ENCODE measurements at regions not wholly inside any gene's neighbourhood (a gene's known extent, or its start where the extent isn't known, plus 50 kb on each side); places are given as distances from the start of the nearest gene placed in this dataset.

DNA sequence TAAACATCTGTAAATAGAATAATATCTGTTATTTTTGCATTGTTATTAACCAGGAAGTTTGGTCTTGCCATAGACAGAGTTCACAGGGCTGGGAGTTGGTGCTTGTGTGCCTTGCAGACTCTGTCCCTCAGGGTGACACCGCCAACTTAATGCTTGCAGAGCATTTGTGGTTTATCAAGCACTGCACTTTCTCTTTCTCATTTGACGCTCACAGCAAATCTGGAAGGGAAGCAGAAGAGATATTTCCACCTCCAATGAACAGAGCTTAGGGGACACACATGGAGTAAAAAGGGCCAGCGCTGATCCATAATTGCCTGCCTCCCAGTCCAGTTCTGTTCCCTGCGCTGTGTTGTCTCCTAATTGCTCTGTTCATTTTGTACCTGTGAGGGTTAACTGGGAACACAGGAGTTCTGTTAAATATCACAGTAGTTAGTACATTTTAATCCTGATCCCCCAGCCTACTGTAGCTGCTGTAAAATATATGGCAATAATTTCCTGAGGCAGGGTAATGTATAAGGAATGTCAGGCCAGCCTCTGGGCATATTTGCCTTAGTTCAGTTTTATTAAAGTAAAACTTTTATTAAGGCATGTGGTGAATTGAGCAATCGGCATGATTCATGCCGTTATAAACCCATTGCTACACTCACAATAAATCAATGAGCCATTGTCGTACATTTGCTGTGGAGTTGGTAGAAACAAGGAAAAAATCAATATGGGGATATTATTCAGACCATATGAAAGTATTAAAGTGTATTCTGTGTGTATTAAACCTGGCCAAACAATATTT is 182.5 kb upstream of the OSR1 start:
- no peak for TF ChIP-seq EP300 (IDR thresholded peaks at IDR 0.05)
- TF ChIP-seq, protein P1, sequence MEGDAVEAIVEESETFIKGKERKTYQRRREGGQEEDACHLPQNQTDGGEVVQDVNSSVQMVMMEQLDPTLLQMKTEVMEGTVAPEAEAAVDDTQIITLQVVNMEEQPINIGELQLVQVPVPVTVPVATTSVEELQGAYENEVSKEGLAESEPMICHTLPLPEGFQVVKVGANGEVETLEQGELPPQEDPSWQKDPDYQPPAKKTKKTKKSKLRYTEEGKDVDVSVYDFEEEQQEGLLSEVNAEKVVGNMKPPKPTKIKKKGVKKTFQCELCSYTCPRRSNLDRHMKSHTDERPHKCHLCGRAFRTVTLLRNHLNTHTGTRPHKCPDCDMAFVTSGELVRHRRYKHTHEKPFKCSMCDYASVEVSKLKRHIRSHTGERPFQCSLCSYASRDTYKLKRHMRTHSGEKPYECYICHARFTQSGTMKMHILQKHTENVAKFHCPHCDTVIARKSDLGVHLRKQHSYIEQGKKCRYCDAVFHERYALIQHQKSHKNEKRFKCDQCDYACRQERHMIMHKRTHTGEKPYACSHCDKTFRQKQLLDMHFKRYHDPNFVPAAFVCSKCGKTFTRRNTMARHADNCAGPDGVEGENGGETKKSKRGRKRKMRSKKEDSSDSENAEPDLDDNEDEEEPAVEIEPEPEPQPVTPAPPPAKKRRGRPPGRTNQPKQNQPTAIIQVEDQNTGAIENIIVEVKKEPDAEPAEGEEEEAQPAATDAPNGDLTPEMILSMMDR (IDR thresholded peaks at IDR 0.05): no peak
- TF ChIP-seq POLR2AphosphoS5 (IDR thresholded peaks at IDR 0.05): peak; percentile 67
- no peak for TF ChIP-seq POLR2A (IDR thresholded peaks at IDR 0.05)
- 60 to 77% methylated on average over 5 of the region's 7 CpGs for WGBS, 2 donors (ENCODE audit: low coverage in 1 of 2)
- H3K4me3 ChIP-seq: no peak overlapping the region
- H3K36me3 ChIP-seq: no peaks in the 10 kb centered on the region
- peak; percentile 48 for ATAC-seq
- H3K4me1 ChIP-seq: peaks cover 0 to 17% (median 0%) of the 10 kb centered on the region in 3 donors
- H3K27ac ChIP-seq: no peak overlapping the region
- H3K27me3 ChIP-seq: no peaks in the 10 kb centered on the region
- H3K9me3 ChIP-seq: no peaks in the 10 kb centered on the region

DNA sequence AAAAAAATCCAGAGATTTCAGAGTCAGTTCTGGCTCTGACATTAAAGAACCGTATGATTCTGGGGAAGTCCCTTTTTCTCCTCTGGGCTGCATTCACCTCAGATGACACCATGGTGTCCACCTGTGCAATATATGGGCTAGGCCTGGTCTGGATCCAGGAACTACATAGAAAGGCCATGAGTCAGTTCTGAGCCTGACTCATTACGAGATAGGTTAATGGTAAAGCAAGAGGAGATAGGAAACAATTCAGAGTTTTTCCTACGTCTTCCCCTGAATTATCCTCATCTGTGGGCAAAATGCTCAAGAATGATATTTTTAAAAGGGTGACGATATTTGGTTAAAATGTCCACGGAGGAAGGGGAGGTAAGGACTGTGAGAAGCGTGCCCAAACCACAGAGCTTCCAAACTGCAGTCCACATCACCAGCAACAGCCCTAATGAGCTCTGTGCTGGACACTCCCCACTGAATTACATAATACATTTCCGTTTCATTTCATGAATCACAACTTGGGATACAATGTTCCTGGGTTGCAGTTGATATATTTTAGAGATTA is 180.1 kb upstream of the OSR1 start:
- ATAC-seq: peak; percentile 86

DNA sequence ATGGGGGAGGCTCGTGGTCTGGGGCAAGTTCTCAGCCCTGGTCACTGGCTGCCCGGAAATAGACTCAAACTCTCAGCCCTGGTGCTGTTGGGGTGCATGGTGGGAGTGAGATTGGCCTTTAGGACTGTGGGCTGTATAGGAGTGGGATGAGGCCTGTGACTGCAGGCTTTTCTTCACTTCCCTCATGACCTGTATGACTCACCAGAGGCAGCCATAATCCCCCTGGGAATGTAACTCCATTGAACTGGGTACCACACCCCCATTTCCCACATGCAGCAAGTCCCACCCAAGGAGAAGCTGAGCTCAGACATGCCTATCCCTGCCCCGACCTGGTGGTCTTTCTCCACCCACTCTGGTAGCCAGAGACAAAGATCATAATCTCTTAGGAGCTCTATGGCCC is 177.7 kb upstream of the OSR1 start:
- no peaks in the 10 kb centered on the region for H3K36me3 ChIP-seq
- no peaks in the 10 kb centered on the region for H3K9me3 ChIP-seq
- H3K4me3 ChIP-seq: no peak overlapping the region
- TF ChIP-seq POLR2AphosphoS5 (IDR thresholded peaks at IDR 0.05): no peak
- no peak for TF ChIP-seq POLR2A (IDR thresholded peaks at IDR 0.05)
- TF ChIP-seq EP300 (IDR thresholded peaks at IDR 0.05): no peak
- TF ChIP-seq, protein P1 (IDR thresholded peaks at IDR 0.05): no peak
- ATAC-seq: no peak
- no peak overlapping the region for H3K27ac ChIP-seq
- H3K27me3 ChIP-seq: no peaks in the 10 kb centered on the region
- peaks cover 0 to 17% (median 0%) of the 10 kb centered on the region in 3 donors for H3K4me1 ChIP-seq
- 100% methylated on average over 1 of the region's 3 CpGs; no CpG with 5 or more reads in 1 of the 2 donors for WGBS, 2 donors (ENCODE audit: low coverage in 1 of 2)

More for the DNA sequence above, 180.1 kb upstream of the OSR1 start:
- 14 to 16% methylated on average over 7 of the region's 7 CpGs for WGBS, 2 donors (ENCODE audit: low coverage in 1 of 2)
- H3K4me1 ChIP-seq: peaks cover 0 to 17% (median 0%) of the 10 kb centered on the region in 3 donors
- peak overlapping the region; percentile 41 to 71 (median 64) for H3K27ac ChIP-seq
- TF ChIP-seq POLR2AphosphoS5 (IDR thresholded peaks at IDR 0.05) (peak; percentile 60), POLR2A (IDR thresholded peaks at IDR 0.05) (no peak), EP300 (IDR thresholded peaks at IDR 0.05) (no peak)
- TF ChIP-seq, protein P1 (IDR thresholded peaks at IDR 0.05): no peak
- H3K9me3 ChIP-seq: no peaks in the 10 kb centered on the region
- H3K4me3 ChIP-seq: no peak overlapping the region
- no peaks in the 10 kb centered on the region for H3K36me3 ChIP-seq
- H3K27me3 ChIP-seq: no peaks in the 10 kb centered on the region

DNA sequence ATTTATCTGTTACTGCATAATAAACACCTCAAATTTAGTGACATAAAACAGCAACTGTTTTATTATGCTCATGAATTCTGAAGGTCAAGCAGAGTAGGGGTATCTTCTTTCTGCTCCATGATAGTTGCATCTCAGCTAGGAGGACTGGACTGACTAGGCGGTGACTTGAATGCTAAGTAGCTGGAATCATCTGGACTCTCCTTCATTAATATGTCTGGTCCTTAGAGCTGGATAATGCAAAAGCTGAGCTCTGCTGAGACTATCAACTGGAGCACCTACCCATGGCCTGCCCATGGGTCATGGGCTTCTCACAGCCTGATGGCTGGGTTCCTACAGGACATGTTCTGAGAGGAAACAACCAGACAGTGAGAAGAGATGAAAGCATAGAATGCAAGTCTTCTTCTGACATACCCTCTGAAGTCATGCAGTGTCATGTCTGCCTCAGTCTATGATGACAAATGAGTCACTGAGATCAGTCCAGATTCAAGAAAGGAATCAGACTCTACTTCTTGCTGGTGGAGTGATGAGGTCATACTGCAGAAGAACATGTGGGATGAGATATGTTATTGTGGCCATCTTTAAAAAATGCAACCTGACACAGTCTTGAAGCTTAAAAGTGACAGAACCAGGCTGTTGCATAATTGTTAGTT is 174.2 kb upstream of the OSR1 start:
- no peak for ATAC-seq
- TF ChIP-seq POLR2A (IDR thresholded peaks at IDR 0.05) (no peak), EP300 (IDR thresholded peaks at IDR 0.05) (no peak), POLR2AphosphoS5 (IDR thresholded peaks at IDR 0.05) (no peak)
- TF ChIP-seq, protein P1 (IDR thresholded peaks at IDR 0.05): no peak
- no peak overlapping the region for H3K4me3 ChIP-seq
- no peaks in the 10 kb centered on the region for H3K4me1 ChIP-seq
- H3K36me3 ChIP-seq: no peaks in the 10 kb centered on the region
- no CpG with 5 or more reads among the region's 1 CpG for WGBS, 2 donors (ENCODE audit: low coverage in 1 of 2)
- H3K27ac ChIP-seq: no peak overlapping the region
- H3K27me3 ChIP-seq: no peaks in the 10 kb centered on the region
- H3K9me3 ChIP-seq: no peaks in the 10 kb centered on the region
